ENCODE measurements at regions not wholly inside any gene's neighbourhood (a gene's known extent, or its start where the extent isn't known, plus 50 kb on each side); places are given as distances from the start of the nearest gene placed in this dataset.
"Not testable (repeated sequence)": the region's sequence is repeated elsewhere in the genome, so short reads cannot be mapped to it uniquely, and the experiment has no call there.

- no peak for DNase-seq
Measured at GRCh38 chr7:113030489-113030888, 56.1 kb downstream of the GPR85 start.

- DNase-seq = no peak
Measured at GRCh38 chr7:113026941-113027340, 59.7 kb downstream of the GPR85 start.

- not testable (repeated sequence) for DNase-seq
Measured at GRCh38 chr7:113017144-113017857, 69.3 kb downstream of the GPR85 start.

GRCh38 chr7:113015034-113015645 is 71.5 kb downstream of the GPR85 start:
- DNase-seq = no peak

GRCh38 chr7:113013761-113014449 is 72.7 kb downstream of the GPR85 start:
- no peak for DNase-seq

- DNase-seq = not testable (repeated sequence)
Measured at GRCh38 chr7:113012862-113013261, 73.8 kb downstream of the GPR85 start.

- no peak for DNase-seq
Measured at GRCh38 chr7:113010377-113010776, 76.2 kb downstream of the GPR85 start.

GRCh38 chr7:113008755-113009154 is 77.9 kb downstream of the GPR85 start:
- DNase-seq = no peak

GRCh38 chr7:113004726-113005454 is 81.7 kb downstream of the GPR85 start:
- DNase-seq = no peak

- no peak for DNase-seq
Measured at GRCh38 chr7:113000316-113001020, 86.2 kb downstream of the GPR85 start.

GRCh38 chr7:112997831-112998230 is 88.8 kb downstream of the GPR85 start:
- DNase-seq = no peak

GRCh38 chr7:112996331-112996871 is 90.2 kb downstream of the GPR85 start:
- DNase-seq = no peak

GRCh38 chr7:112995059-112995824 is 91.4 kb downstream of the GPR85 start:
- no peak for DNase-seq

GRCh38 chr7:112994656-112995055 is 92.0 kb downstream of the GPR85 start:
- no peak for DNase-seq

- no peak for DNase-seq
Measured at GRCh38 chr7:112990624-112991023, 96.0 kb downstream of the GPR85 start.

GRCh38 chr7:112989531-112989930 is 97.1 kb downstream of the GPR85 start:
- no peak for DNase-seq

- no peak for DNase-seq
Measured at GRCh38 chr7:112987171-112987570, 99.5 kb downstream of the GPR85 start.

- no peak for DNase-seq
Measured at GRCh38 chr7:112986256-112987031, 100.2 kb downstream of the GPR85 start.

GRCh38 chr7:112985377-112985987 is 101.1 kb downstream of the GPR85 start:
- no peak for DNase-seq

GRCh38 chr7:112982441-112983063 is 104.1 kb downstream of the GPR85 start:
- DNase-seq = no peak
